ENCODE measurements at regions not wholly inside any gene's neighbourhood (a gene's known extent, or its start where the extent isn't known, plus 50 kb on each side); places are given as distances from the start of the nearest gene placed in this dataset.

GRCh38 chr2:18132697-18133096 is 254.2 kb downstream of the KCNS3 start:
- Histone ChIP-seq H3K9me3 (ENCODE audit: low read depth, low read length, poor library complexity, severe bottlenecking) (no peaks in the 10 kb centered on the region), H3K27me3 (replicated peaks; ENCODE audit: insufficient read depth, low read depth, low read length, poor library complexity) (no peaks in the 10 kb centered on the region), H3K4me3 (ENCODE audit: low read depth, low read length, poor library complexity, severe bottlenecking) (no peak overlapping the region), H3K27ac (ENCODE audit: low read depth, low read length, poor library complexity, severe bottlenecking) (no peak overlapping the region), H3K4me1 (ENCODE audit: insufficient read depth, low read length, poor library complexity, severe bottlenecking) (peaks cover 18% of the 10 kb centered on the region), H3K36me3 (ENCODE audit: insufficient read depth, low read length, poor library complexity, severe bottlenecking) (no peaks in the 10 kb centered on the region)
- BruUV-seq (replicated peaks), result no TSS peak
- ChIA-PET CTCF (no interaction called here), POLR2A (ENCODE audit: low non-redundant PET) (no interaction called here)
- intact Hi-C loops (cut with micrococcal nuclease; ENCODE audit: unreplicated experiment), result no loop called here
- TF ChIP-seq CTCF (conservative IDR thresholded peaks at IDR 0.05; ENCODE audit: low read depth, low read length) (no peak), EZH2 (IDR thresholded peaks at IDR 0.05; ENCODE audit: borderline replicate concordance, low read depth, low read length, poor library complexity, severe bottlenecking) (no peak)
- peak; percentile 21 for DNase-seq (ENCODE audit: low spot score)

- POLR2A ChIA-PET (ENCODE audit: low non-redundant PET), result no interaction called here
Observed at GRCh38 chr2:18131761-18132160, 253.3 kb downstream of the KCNS3 start.

GRCh38 chr2:18129348-18129747 is 250.9 kb downstream of the KCNS3 start:
- CTCF ChIA-PET, result no interaction called here
- POLR2A ChIA-PET (ENCODE audit: low non-redundant PET), result no interaction called here
- BruUV-seq (replicated peaks), result no TSS peak
- no peak for DNase-seq (ENCODE audit: low spot score)
- Histone ChIP-seq H3K27ac (ENCODE audit: low read depth, low read length, poor library complexity, severe bottlenecking) (no peak overlapping the region), H3K27me3 (replicated peaks; ENCODE audit: insufficient read depth, low read depth, low read length, poor library complexity) (no peaks in the 10 kb centered on the region), H3K36me3 (ENCODE audit: insufficient read depth, low read length, poor library complexity, severe bottlenecking) (no peaks in the 10 kb centered on the region), H3K9me3 (ENCODE audit: low read depth, low read length, poor library complexity, severe bottlenecking) (no peaks in the 10 kb centered on the region), H3K4me3 (ENCODE audit: low read depth, low read length, poor library complexity, severe bottlenecking) (no peak overlapping the region), H3K4me1 (ENCODE audit: insufficient read depth, low read length, poor library complexity, severe bottlenecking) (no peaks in the 10 kb centered on the region)
- TF ChIP-seq EZH2 (IDR thresholded peaks at IDR 0.05; ENCODE audit: borderline replicate concordance, low read depth, low read length, poor library complexity, severe bottlenecking) (no peak), CTCF (conservative IDR thresholded peaks at IDR 0.05; ENCODE audit: low read depth, low read length) (no peak)
- intact Hi-C loops (cut with micrococcal nuclease; ENCODE audit: unreplicated experiment), result no loop called here

More at GRCh38 chr2:18131761-18132160, 253.3 kb downstream of the KCNS3 start:
- Histone ChIP-seq H3K9me3 (ENCODE audit: low read depth, low read length, poor library complexity, severe bottlenecking) (no peaks in the 10 kb centered on the region), H3K27me3 (replicated peaks; ENCODE audit: insufficient read depth, low read depth, low read length, poor library complexity) (no peaks in the 10 kb centered on the region), H3K36me3 (ENCODE audit: insufficient read depth, low read length, poor library complexity, severe bottlenecking) (no peaks in the 10 kb centered on the region), H3K4me3 (ENCODE audit: low read depth, low read length, poor library complexity, severe bottlenecking) (no peak overlapping the region), H3K27ac (ENCODE audit: low read depth, low read length, poor library complexity, severe bottlenecking) (no peak overlapping the region), H3K4me1 (ENCODE audit: insufficient read depth, low read length, poor library complexity, severe bottlenecking) (peaks cover 9% of the 10 kb centered on the region)
- CTCF ChIA-PET, result no interaction called here
- no peak for DNase-seq (ENCODE audit: low spot score)
- TF ChIP-seq CTCF (conservative IDR thresholded peaks at IDR 0.05; ENCODE audit: low read depth, low read length) (no peak), EZH2 (IDR thresholded peaks at IDR 0.05; ENCODE audit: borderline replicate concordance, low read depth, low read length, poor library complexity, severe bottlenecking) (no peak)
- no TSS peak for BruUV-seq (replicated peaks)
- intact Hi-C loops (cut with micrococcal nuclease; ENCODE audit: unreplicated experiment), result no loop called here

Measured in A673 (cell line).